IPS-15b (cell line): ENCODE measurements at regions not wholly inside any gene's neighbourhood (a gene's known extent, or its start where the extent isn't known, plus 50 kb on each side); places are given as distances from the start of the nearest gene placed in this dataset.

Experiments
- H3K27me3 ChIP-seq: one replicate; pipeline ENCODE4 v1.6.1; 2013; ENCODE audit warnings: low read length; ENCODE audit not compliant: control insufficient read depth, insufficient read depth
- H3K36me3 ChIP-seq: one replicate; pipeline ENCODE4 v1.6.1; 2013; ENCODE audit warnings: low read length; ENCODE audit not compliant: control insufficient read depth, insufficient read depth
- H3K4me1 ChIP-seq: one replicate; pipeline ENCODE4 v1.6.1; 2013; ENCODE audit warnings: mild to moderate bottlenecking, low read length; ENCODE audit not compliant: control insufficient read depth, insufficient read depth
- H3K4me3 ChIP-seq: one replicate; pipeline ENCODE4 v1.5.1; 2013; ENCODE audit warnings: low read depth, low read length
- H3K9ac ChIP-seq: one replicate; pipeline ENCODE4 v1.6.1; 2013; ENCODE audit warnings: low read depth, mild to moderate bottlenecking, low read length
- H3K9me3 ChIP-seq: one replicate; pipeline ENCODE4 v1.6.1; 2013; ENCODE audit warnings: mild to moderate bottlenecking, low read length; ENCODE audit not compliant: control insufficient read depth, insufficient read depth

GRCh38 chr17:5775098-5775497 lies 190.8 kb upstream of the NLRP1 start:
- no peak overlapping the region for H3K4me3 ChIP-seq
- peaks cover 3% of the 10 kb centered on the region for H3K4me1 ChIP-seq
- peaks cover 8% of the 10 kb centered on the region for H3K27me3 ChIP-seq
- H3K36me3 ChIP-seq = no peaks in the 10 kb centered on the region
- H3K9ac ChIP-seq = no peak overlapping the region
- no peaks in the 10 kb centered on the region for H3K9me3 ChIP-seq

- Histone ChIP-seq H3K4me1 (no peaks in the 10 kb centered on the region), H3K9ac (no peak overlapping the region), H3K36me3 (no peaks in the 10 kb centered on the region), H3K4me3 (no peak overlapping the region), H3K9me3 (no peaks in the 10 kb centered on the region), H3K27me3 (no peaks in the 10 kb centered on the region)
These were observed 196.2 kb upstream of the NLRP1 start for GRCh38 chr17:5780476-5780875.

GRCh38 chr17:5781236-5781927 lies 197.1 kb upstream of the NLRP1 start:
- H3K4me3 ChIP-seq = no peak overlapping the region
- no peaks in the 10 kb centered on the region for H3K4me1 ChIP-seq
- H3K36me3 ChIP-seq = no peaks in the 10 kb centered on the region
- H3K27me3 ChIP-seq = no peaks in the 10 kb centered on the region
- no peak overlapping the region for H3K9ac ChIP-seq
- no peaks in the 10 kb centered on the region for H3K9me3 ChIP-seq

GRCh38 chr17:5783269-5783668 lies 199.0 kb upstream of the NLRP1 start:
- no peaks in the 10 kb centered on the region for H3K9me3 ChIP-seq
- no peak overlapping the region for H3K4me3 ChIP-seq
- H3K9ac ChIP-seq = no peak overlapping the region
- H3K4me1 ChIP-seq = no peaks in the 10 kb centered on the region
- H3K36me3 ChIP-seq = no peaks in the 10 kb centered on the region
- no peaks in the 10 kb centered on the region for H3K27me3 ChIP-seq

GRCh38 chr17:5783851-5784250 lies 199.5 kb upstream of the NLRP1 start:
- Histone ChIP-seq H3K27me3 (no peaks in the 10 kb centered on the region), H3K36me3 (no peaks in the 10 kb centered on the region), H3K4me1 (no peaks in the 10 kb centered on the region), H3K9me3 (no peaks in the 10 kb centered on the region), H3K4me3 (no peak overlapping the region), H3K9ac (no peak overlapping the region)

GRCh38 chr17:5784791-5785190 lies 200.5 kb upstream of the NLRP1 start:
- Histone ChIP-seq H3K9ac (no peak overlapping the region), H3K27me3 (no peaks in the 10 kb centered on the region), H3K4me1 (no peaks in the 10 kb centered on the region), H3K9me3 (no peaks in the 10 kb centered on the region), H3K4me3 (no peak overlapping the region), H3K36me3 (no peaks in the 10 kb centered on the region)

GRCh38 chr17:5785338-5785737 lies 201.0 kb upstream of the NLRP1 start:
- H3K9ac ChIP-seq = no peak overlapping the region
- no peaks in the 10 kb centered on the region for H3K36me3 ChIP-seq
- H3K27me3 ChIP-seq = no peaks in the 10 kb centered on the region
- no peak overlapping the region for H3K4me3 ChIP-seq
- no peaks in the 10 kb centered on the region for H3K4me1 ChIP-seq
- no peaks in the 10 kb centered on the region for H3K9me3 ChIP-seq

- Histone ChIP-seq H3K9me3 (no peaks in the 10 kb centered on the region), H3K27me3 (no peaks in the 10 kb centered on the region), H3K36me3 (no peaks in the 10 kb centered on the region), H3K9ac (no peak overlapping the region), H3K4me1 (no peaks in the 10 kb centered on the region), H3K4me3 (no peak overlapping the region)
These were observed 201.7 kb upstream of the NLRP1 start for GRCh38 chr17:5785867-5786509.

- Histone ChIP-seq H3K4me1 (no peaks in the 10 kb centered on the region), H3K9me3 (no peaks in the 10 kb centered on the region), H3K9ac (no peak overlapping the region), H3K36me3 (no peaks in the 10 kb centered on the region), H3K4me3 (no peak overlapping the region), H3K27me3 (no peaks in the 10 kb centered on the region)
These were observed 202.2 kb upstream of the NLRP1 start for GRCh38 chr17:5786510-5786875.

- Histone ChIP-seq H3K27me3 (no peaks in the 10 kb centered on the region), H3K4me3 (no peak overlapping the region), H3K9me3 (no peaks in the 10 kb centered on the region), H3K36me3 (no peaks in the 10 kb centered on the region), H3K9ac (no peak overlapping the region), H3K4me1 (no peaks in the 10 kb centered on the region)
These were observed 204.1 kb upstream of the NLRP1 start for GRCh38 chr17:5788266-5788900.

- H3K4me1 ChIP-seq = no peaks in the 10 kb centered on the region
- no peaks in the 10 kb centered on the region for H3K36me3 ChIP-seq
- no peak overlapping the region for H3K9ac ChIP-seq
- H3K4me3 ChIP-seq = no peak overlapping the region
- no peaks in the 10 kb centered on the region for H3K27me3 ChIP-seq
- no peaks in the 10 kb centered on the region for H3K9me3 ChIP-seq
These were observed 205.2 kb upstream of the NLRP1 start for GRCh38 chr17:5789528-5789927.

- H3K36me3 ChIP-seq = no peaks in the 10 kb centered on the region
- H3K9me3 ChIP-seq = no peaks in the 10 kb centered on the region
- no peak overlapping the region for H3K9ac ChIP-seq
- no peak overlapping the region for H3K4me3 ChIP-seq
- peaks cover 12% of the 10 kb centered on the region for H3K4me1 ChIP-seq
- no peaks in the 10 kb centered on the region for H3K27me3 ChIP-seq
These were observed 208.8 kb upstream of the NLRP1 start for GRCh38 chr17:5793157-5793556.
